ENCODE measurements at regions not wholly inside any gene's neighbourhood (a gene's known extent, or its start where the extent isn't known, plus 50 kb on each side); places are given as distances from the start of the nearest gene placed in this dataset.

DNA sequence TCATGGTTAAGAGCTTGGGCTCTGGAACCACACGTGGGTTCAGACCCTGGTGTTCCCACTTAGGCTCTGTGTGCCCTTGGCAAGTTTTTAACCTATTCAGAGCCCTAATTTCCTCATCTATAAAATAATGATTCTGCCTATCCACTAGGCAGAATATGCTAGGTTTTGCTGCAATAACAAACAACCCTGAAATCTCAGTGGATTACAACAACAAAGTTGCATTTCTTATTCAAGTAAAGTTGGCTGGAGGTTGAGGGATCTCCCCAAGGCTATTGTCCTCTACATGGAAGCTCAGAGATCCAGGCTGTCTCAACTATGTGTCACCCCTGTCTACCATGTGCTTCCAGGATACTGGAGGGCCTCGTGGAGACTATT lies 275.4 kb upstream of the SIX2 start:
- TF ChIP-seq POLR2A (IDR thresholded peaks at IDR 0.05; ENCODE audit: extremely low read depth, insufficient read length), result no peak
- TF ChIP-seq, protein P1, sequence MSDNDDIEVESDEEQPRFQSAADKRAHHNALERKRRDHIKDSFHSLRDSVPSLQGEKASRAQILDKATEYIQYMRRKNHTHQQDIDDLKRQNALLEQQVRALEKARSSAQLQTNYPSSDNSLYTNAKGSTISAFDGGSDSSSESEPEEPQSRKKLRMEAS (IDR thresholded peaks at IDR 0.05; ENCODE audit: low read depth, low read length), result no peak
- TF ChIP-seq, protein P2, sequence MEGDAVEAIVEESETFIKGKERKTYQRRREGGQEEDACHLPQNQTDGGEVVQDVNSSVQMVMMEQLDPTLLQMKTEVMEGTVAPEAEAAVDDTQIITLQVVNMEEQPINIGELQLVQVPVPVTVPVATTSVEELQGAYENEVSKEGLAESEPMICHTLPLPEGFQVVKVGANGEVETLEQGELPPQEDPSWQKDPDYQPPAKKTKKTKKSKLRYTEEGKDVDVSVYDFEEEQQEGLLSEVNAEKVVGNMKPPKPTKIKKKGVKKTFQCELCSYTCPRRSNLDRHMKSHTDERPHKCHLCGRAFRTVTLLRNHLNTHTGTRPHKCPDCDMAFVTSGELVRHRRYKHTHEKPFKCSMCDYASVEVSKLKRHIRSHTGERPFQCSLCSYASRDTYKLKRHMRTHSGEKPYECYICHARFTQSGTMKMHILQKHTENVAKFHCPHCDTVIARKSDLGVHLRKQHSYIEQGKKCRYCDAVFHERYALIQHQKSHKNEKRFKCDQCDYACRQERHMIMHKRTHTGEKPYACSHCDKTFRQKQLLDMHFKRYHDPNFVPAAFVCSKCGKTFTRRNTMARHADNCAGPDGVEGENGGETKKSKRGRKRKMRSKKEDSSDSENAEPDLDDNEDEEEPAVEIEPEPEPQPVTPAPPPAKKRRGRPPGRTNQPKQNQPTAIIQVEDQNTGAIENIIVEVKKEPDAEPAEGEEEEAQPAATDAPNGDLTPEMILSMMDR (IDR thresholded peaks at IDR 0.05; ENCODE audit: low read depth, low read length), result no peak
- no peak for TF ChIP-seq MYC (IDR thresholded peaks at IDR 0.05; ENCODE audit: low read depth, low read length)

Data from NB4 (cell line).